Gastrocnemius medialis (tissue), 4 donors: ENCODE measurements at regions not wholly inside any gene's neighbourhood (a gene's known extent, or its start where the extent isn't known, plus 50 kb on each side); places are given as distances from the start of the nearest gene placed in this dataset.
"Not testable (repeated sequence)": the region's sequence is repeated elsewhere in the genome, so short reads cannot be mapped to it uniquely, and the experiment has no call there.

Experiments used
- ATAC-seq, 2 donors: fragments of 150-250 bp; one replicate each; pipeline ENCODE4 v1.9.1; 2016
- DNase-seq, 2 donors: peaks; one replicate each; pipeline ENCODE4 v3.0.0-alpha.2; 2019
- H3K27ac ChIP-seq, 4 donors: fragments of 200-600 bp; sonication (generic); 1 replicate in 1 of 4; 2 replicates in 3 of 4; pipeline ENCODE4 v1.5.1; 2016 to 2018; ENCODE audit warnings: mild to moderate bottlenecking in 2 of 4, moderate library complexity in 1 of 4
- H3K27me3 ChIP-seq, 3 donors: fragments of 200-600 bp; sonication (generic) in 2 of 3; 1 replicate in 1 of 3; 2 replicates in 2 of 3; pipeline versions ENCODE4 v1.5.1 to v1.6.0; 2016 to 2019; ENCODE audit warnings: mild to moderate bottlenecking in 1 of 3, moderate library complexity in 1 of 3
- H3K36me3 ChIP-seq, 2 donors: fragments of 200-600 bp; sonication (generic) in 1 of 2; one replicate each; pipeline ENCODE4 v1.5.1; 2017 to 2018
- H3K4me1 ChIP-seq, 2 donors: fragments of 200-600 bp; sonication (generic) in 1 of 2; one replicate each; pipeline ENCODE4 v1.5.1; 2016 to 2017; ENCODE audit warnings: mild to moderate bottlenecking in 2 of 2
- H3K4me3 ChIP-seq, 4 donors: fragments of 200-600 bp; sonication (generic) in 3 of 4; 1 replicate in 1 of 4; 2 replicates in 3 of 4; pipeline ENCODE4 v1.5.1; 2016 to 2019; ENCODE audit warnings: mild to moderate bottlenecking in 2 of 4
- H3K9me3 ChIP-seq, 3 donors: fragments of 200-600 bp; sonication (generic) in 2 of 3; 1 replicate in 1 of 3; 2 replicates in 2 of 3; pipeline ENCODE4 v1.5.1; 2016 to 2019
- POLR2A ChIP-seq, 2 donors: fragments of 450-650 bp; IDR thresholded peaks; one replicate each; pipeline ENCODE4 v1.6.1; 2017; ENCODE audit warnings: antibody characterized with exemption in 2 of 2, mild to moderate bottlenecking in 2 of 2, moderate library complexity in 2 of 2
- in situ Hi-C, 4 donors: fragments of 200-750 bp; cut with MboI; loops; one replicate each; pipeline versions ENCODE4 v1.15.0 to v1.8.0; 2017; ENCODE audit warnings: low sequenced_read_pairs in 4 of 4
- intact Hi-C: fragments of 100-400 bp; cut with DNase I; formaldehyde crosslinking; loops from one replicate; pipeline ENCODE4 v1.15.1; 2023; ENCODE audit warnings: low total_unique reads
- TF ChIP-seq, protein P1 (sequence below), 5 experiments: fragments of 450-650 bp in 3 of 5; fragments of 200-600 bp in 2 of 5; sonication (generic) in 2 of 5; IDR thresholded peaks in 4 of 5; conservative IDR thresholded peaks in 1 of 5; 1 replicate in 4 of 5; 2 replicates in 1 of 5; pipeline ENCODE4 v1.5.1; 2016 to 2019; ENCODE audit warnings: antibody characterized with exemption in 5 of 5, mild to moderate bottlenecking in 3 of 5, moderate library complexity in 3 of 5

DNA sequence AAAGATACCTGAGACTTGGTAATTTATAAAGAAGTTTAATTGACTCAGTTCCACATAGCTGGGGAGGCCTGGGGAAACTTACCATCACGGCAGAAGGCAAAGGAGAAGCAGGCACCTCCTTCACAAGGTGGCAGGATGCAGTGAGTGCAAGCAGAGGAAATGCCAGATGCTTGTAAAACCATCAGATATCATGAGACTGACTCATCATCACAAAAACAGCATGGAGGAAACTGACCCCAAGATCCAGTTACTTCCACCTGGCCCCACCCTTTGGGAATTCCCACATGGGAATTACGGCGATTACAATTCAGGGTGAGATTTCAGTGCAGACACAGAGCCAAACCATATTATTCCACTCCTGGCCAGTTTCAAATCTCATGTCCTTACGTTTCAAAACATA, 514.7 kb upstream of the SPANXN1 start:
- ATAC-seq (no peak), DNase-seq (no peak)
- H3K27ac ChIP-seq, result no peak overlapping the region
- no peak overlapping the region for H3K4me3 ChIP-seq
- H3K9me3 ChIP-seq, result no peaks in the 10 kb centered on the region
- no peaks in the 10 kb centered on the region for H3K36me3 ChIP-seq
- in situ Hi-C loops, result no loop called here
- intact Hi-C loops, result no loop called here
- TF ChIP-seq POLR2A (IDR thresholded peaks at IDR 0.05), result no peak
- TF ChIP-seq, protein P1, sequence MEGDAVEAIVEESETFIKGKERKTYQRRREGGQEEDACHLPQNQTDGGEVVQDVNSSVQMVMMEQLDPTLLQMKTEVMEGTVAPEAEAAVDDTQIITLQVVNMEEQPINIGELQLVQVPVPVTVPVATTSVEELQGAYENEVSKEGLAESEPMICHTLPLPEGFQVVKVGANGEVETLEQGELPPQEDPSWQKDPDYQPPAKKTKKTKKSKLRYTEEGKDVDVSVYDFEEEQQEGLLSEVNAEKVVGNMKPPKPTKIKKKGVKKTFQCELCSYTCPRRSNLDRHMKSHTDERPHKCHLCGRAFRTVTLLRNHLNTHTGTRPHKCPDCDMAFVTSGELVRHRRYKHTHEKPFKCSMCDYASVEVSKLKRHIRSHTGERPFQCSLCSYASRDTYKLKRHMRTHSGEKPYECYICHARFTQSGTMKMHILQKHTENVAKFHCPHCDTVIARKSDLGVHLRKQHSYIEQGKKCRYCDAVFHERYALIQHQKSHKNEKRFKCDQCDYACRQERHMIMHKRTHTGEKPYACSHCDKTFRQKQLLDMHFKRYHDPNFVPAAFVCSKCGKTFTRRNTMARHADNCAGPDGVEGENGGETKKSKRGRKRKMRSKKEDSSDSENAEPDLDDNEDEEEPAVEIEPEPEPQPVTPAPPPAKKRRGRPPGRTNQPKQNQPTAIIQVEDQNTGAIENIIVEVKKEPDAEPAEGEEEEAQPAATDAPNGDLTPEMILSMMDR (IDR thresholded peaks at IDR 0.05 in 4 of 5, conservative IDR thresholded peaks at IDR 0.05 in 1 of 5), result no peak
- no peaks in the 10 kb centered on the region for H3K4me1 ChIP-seq
- no peaks in the 10 kb centered on the region for H3K27me3 ChIP-seq

DNA sequence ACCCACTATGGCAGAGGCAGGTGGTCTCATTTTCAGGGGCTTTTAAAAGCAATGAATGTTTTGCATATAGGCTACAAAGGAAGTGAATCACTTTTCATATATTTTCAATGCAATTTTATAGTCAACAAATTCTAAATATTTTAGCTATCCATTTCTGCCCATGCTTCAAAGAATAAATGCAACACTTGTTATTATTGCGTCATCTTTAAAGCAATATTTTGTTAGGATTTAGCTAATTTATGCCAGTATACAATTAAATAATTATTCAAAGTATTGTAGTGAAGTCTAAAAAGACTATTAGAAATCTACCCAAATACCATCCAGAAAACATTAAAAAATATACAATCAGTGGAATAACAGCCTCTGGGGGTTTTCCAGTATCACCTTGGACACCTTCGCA, 509.1 kb upstream of the SPANXN1 start:
- DNase-seq (no peak), ATAC-seq (no peak)
- no peak overlapping the region for H3K4me3 ChIP-seq
- H3K36me3 ChIP-seq, result no peaks in the 10 kb centered on the region
- intact Hi-C loops (no loop called here), in situ Hi-C loops (no loop called here)
- H3K27ac ChIP-seq, result no peak overlapping the region
- H3K9me3 ChIP-seq, result no peaks in the 10 kb centered on the region
- no peaks in the 10 kb centered on the region for H3K27me3 ChIP-seq
- TF ChIP-seq, protein P1 (IDR thresholded peaks at IDR 0.05 in 4 of 5, conservative IDR thresholded peaks at IDR 0.05 in 1 of 5), result no peak
- no peak for TF ChIP-seq POLR2A (IDR thresholded peaks at IDR 0.05)
- H3K4me1 ChIP-seq, result no peaks in the 10 kb centered on the region

DNA sequence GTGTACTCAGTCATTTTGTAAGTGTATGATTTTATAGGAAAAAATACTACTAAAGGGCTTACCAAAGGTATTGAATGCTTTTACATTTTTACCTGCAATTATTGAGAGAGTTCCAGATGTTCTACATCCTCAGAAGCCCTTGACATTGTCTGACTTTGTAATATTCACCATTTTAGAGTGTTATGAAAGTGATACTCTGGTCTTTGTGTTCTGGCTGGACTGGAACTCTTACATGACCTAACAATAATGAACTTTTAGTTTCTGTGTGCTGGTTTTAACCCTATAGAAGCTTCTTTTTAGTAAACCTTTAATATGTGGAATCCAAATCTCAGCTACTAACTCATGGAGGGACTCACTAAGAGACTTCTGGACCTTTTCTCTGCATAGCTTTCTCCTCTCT, 478.8 kb upstream of the SPANXN1 start:
- ATAC-seq (no peak), DNase-seq (no peak)
- in situ Hi-C loops (no loop called here), intact Hi-C loops (no loop called here)
- H3K4me3 ChIP-seq, result no peak overlapping the region
- no peaks in the 10 kb centered on the region for H3K9me3 ChIP-seq
- H3K36me3 ChIP-seq, result no peaks in the 10 kb centered on the region
- TF ChIP-seq, protein P1 (IDR thresholded peaks at IDR 0.05 in 4 of 5, conservative IDR thresholded peaks at IDR 0.05 in 1 of 5), result no peak
- TF ChIP-seq POLR2A (IDR thresholded peaks at IDR 0.05), result no peak
- H3K27ac ChIP-seq, result no peak overlapping the region
- H3K4me1 ChIP-seq, result no peaks in the 10 kb centered on the region
- no peaks in the 10 kb centered on the region for H3K27me3 ChIP-seq

DNA sequence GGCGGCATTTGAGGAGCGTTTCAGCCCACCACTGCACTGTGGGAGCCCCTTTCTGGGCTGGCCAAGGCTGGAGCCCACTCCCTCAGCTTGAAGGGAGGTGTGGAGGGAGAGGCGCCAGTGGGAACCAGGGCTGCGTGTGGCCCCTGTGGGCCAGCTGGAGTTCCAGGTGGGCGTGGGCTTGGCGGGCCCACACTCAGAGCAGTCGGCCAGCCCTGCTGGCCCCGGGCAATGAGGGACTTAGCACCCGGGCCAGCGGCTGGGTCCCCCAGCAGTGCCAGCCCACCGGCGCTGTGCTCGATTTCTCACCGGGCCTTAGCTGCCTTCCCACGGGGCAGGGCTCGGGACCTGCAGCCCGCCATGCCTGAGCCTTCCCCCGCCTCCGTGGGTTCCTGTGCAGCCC, 463.8 kb upstream of the SPANXN1 start:
- H3K4me1 ChIP-seq, H3K9me3 ChIP-seq, in situ Hi-C loops, ATAC-seq, DNase-seq, H3K27ac ChIP-seq, H3K36me3 ChIP-seq, H3K27me3 ChIP-seq, H3K4me3 ChIP-seq, intact Hi-C loops: not testable (repeated sequence)

DNA sequence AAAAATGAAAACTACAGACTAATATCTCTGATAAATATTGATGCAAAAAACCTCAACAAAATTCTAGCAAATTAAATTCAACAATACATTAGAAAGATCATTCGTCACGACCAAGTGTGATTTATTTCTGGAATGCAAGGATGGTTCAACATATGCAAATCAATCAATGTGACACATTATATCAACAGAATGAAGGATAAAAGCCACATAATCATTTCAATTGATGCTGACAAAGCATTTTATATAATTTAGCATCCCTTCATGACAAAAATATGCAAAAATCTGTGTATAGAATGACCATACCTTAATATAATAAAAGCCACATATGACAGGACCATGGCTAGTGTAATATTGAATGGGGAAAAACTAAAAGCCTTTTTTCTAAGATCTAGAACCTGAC, 457.2 kb upstream of the SPANXN1 start:
- peaks cover 0 to 7% (median 0%) of the 10 kb centered on the region in 3 donors for H3K9me3 ChIP-seq
- TF ChIP-seq, protein P1 (IDR thresholded peaks at IDR 0.05 in 4 of 5, conservative IDR thresholded peaks at IDR 0.05 in 1 of 5), result no peak
- TF ChIP-seq POLR2A (IDR thresholded peaks at IDR 0.05), result no peak
- H3K36me3 ChIP-seq, result no peaks in the 10 kb centered on the region
- H3K4me1 ChIP-seq, result no peaks in the 10 kb centered on the region
- no peak for ATAC-seq
- H3K27me3 ChIP-seq, result no peaks in the 10 kb centered on the region
- in situ Hi-C loops (no loop called here), intact Hi-C loops (no loop called here)
- no peak overlapping the region for H3K27ac ChIP-seq
- no peak for DNase-seq
- no peak overlapping the region for H3K4me3 ChIP-seq
